ENCODE measurements at regions not wholly inside any gene's neighbourhood (a gene's known extent, or its start where the extent isn't known, plus 50 kb on each side); places are given as distances from the start of the nearest gene placed in this dataset.

GRCh38 chr7:79719216-79719615 is 265.7 kb upstream of the MAGI2 start:
- Mint-ChIP-seq H3K27ac (ENCODE audit: unreplicated experiment) (no peak overlapping the region), H3K36me3 (ENCODE audit: low read depth) (no peaks in the 10 kb centered on the region), H3K4me1 (no peaks in the 10 kb centered on the region), H3K27me3 (ENCODE audit: low read depth) (no peaks in the 10 kb centered on the region), H3K4me3 (no peak overlapping the region), H3K9me3 (no peaks in the 10 kb centered on the region)
- TF ChIP-seq CTCF (conservative IDR thresholded peaks at IDR 0.05): no peak
- no peak for DNase-seq (ENCODE audit: low read depth, low spot score)

GRCh38 chr7:79716329-79716728 is 262.9 kb upstream of the MAGI2 start:
- no peak for TF ChIP-seq CTCF (conservative IDR thresholded peaks at IDR 0.05)
- H3K4me1 Mint-ChIP-seq: no peaks in the 10 kb centered on the region
- no peak overlapping the region for H3K27ac Mint-ChIP-seq (ENCODE audit: unreplicated experiment)
- no peaks in the 10 kb centered on the region for H3K27me3 Mint-ChIP-seq (ENCODE audit: low read depth)
- H3K4me3 Mint-ChIP-seq: no peak overlapping the region
- no peaks in the 10 kb centered on the region for H3K36me3 Mint-ChIP-seq (ENCODE audit: low read depth)
- no peaks in the 10 kb centered on the region for H3K9me3 Mint-ChIP-seq
- DNase-seq (ENCODE audit: low read depth, low spot score): no peak

GRCh38 chr7:79714081-79714480 is 260.6 kb upstream of the MAGI2 start:
- H3K4me1 Mint-ChIP-seq: no peaks in the 10 kb centered on the region
- DNase-seq (ENCODE audit: low read depth, low spot score): no peak
- H3K36me3 Mint-ChIP-seq (ENCODE audit: low read depth): no peaks in the 10 kb centered on the region
- H3K4me3 Mint-ChIP-seq: no peak overlapping the region
- H3K9me3 Mint-ChIP-seq: no peaks in the 10 kb centered on the region
- H3K27me3 Mint-ChIP-seq (ENCODE audit: low read depth): no peaks in the 10 kb centered on the region
- no peak for TF ChIP-seq CTCF (conservative IDR thresholded peaks at IDR 0.05)
- H3K27ac Mint-ChIP-seq (ENCODE audit: unreplicated experiment): no peak overlapping the region

GRCh38 chr7:79713276-79713675 is 259.8 kb upstream of the MAGI2 start:
- no peaks in the 10 kb centered on the region for H3K4me1 Mint-ChIP-seq
- TF ChIP-seq CTCF (conservative IDR thresholded peaks at IDR 0.05): no peak
- H3K4me3 Mint-ChIP-seq: no peak overlapping the region
- H3K27ac Mint-ChIP-seq (ENCODE audit: unreplicated experiment): no peak overlapping the region
- H3K36me3 Mint-ChIP-seq (ENCODE audit: low read depth): no peaks in the 10 kb centered on the region
- no peaks in the 10 kb centered on the region for H3K27me3 Mint-ChIP-seq (ENCODE audit: low read depth)
- H3K9me3 Mint-ChIP-seq: no peaks in the 10 kb centered on the region
- no peak for DNase-seq (ENCODE audit: low read depth, low spot score)

GRCh38 chr7:79711660-79712059 is 258.2 kb upstream of the MAGI2 start:
- no peaks in the 10 kb centered on the region for H3K36me3 Mint-ChIP-seq (ENCODE audit: low read depth)
- no peaks in the 10 kb centered on the region for H3K9me3 Mint-ChIP-seq

More at GRCh38 chr7:79711660-79712059, 258.2 kb upstream of the MAGI2 start:
- H3K27ac Mint-ChIP-seq (ENCODE audit: unreplicated experiment): no peak overlapping the region
- H3K4me3 Mint-ChIP-seq: no peak overlapping the region
- H3K27me3 Mint-ChIP-seq (ENCODE audit: low read depth): no peaks in the 10 kb centered on the region
- no peak for DNase-seq (ENCODE audit: low read depth, low spot score)
- TF ChIP-seq CTCF (conservative IDR thresholded peaks at IDR 0.05): no peak
- H3K4me1 Mint-ChIP-seq: no peaks in the 10 kb centered on the region
